A673 (cell line): ENCODE measurements at regions not wholly inside any gene's neighbourhood (a gene's known extent, or its start where the extent isn't known, plus 50 kb on each side); places are given as distances from the start of the nearest gene placed in this dataset.

ENCODE experiments used
- BruUV-seq: library from RNA; stranded (reverse); fragments of 400-500 nt; replicated peaks from 2 replicates; lab custom pipeline; 2021; lab: Mats Ljungman, UMichigan
- CTCF ChIA-PET: fragments of 300-600 bp; sonication (Branson Sonifier 250); formaldehyde crosslinking; loops from one replicate; lab custom pipeline; 2022; ENCODE audit warnings: antibody characterized with exemption; lab: Charles Lee
- POLR2A ChIA-PET: fragments of 300-600 bp; sonication (Branson Sonifier 250); formaldehyde crosslinking; loops from one replicate; lab custom pipeline; 2022; ENCODE audit warnings: antibody characterized with exemption; ENCODE audit not compliant: low non-redundant PET; lab: Charles Lee
- DNase-seq: peaks from one replicate; pipeline ENCODE4 v3.0.0-alpha.2; 2015; ENCODE audit warnings: low spot score
- H3K27ac ChIP-seq: fragments of 200-600 bp; sonication (generic); 2 replicates; pipeline ENCODE4 v1.5.1; 2016; ENCODE audit warnings: mixed run types, low read depth, mild to moderate bottlenecking, mixed read lengths, antibody characterized with exemption, low read length; ENCODE audit not compliant: poor library complexity, severe bottlenecking
- H3K27me3 ChIP-seq: fragments of 200-600 bp; sonication (generic); replicated peaks from 2 replicates; pipeline ENCODE4 v1.6.1; 2017; ENCODE audit warnings: mixed run types, low read depth, mild to moderate bottlenecking, mixed read lengths, antibody characterized with exemption, low read length; ENCODE audit not compliant: insufficient read depth, poor library complexity
- H3K36me3 ChIP-seq: fragments of 200-600 bp; sonication (generic); 2 replicates; pipeline ENCODE4 v1.6.1; 2016; ENCODE audit warnings: mixed run types, mild to moderate bottlenecking, mixed read lengths, antibody characterized with exemption, low read length; ENCODE audit not compliant: insufficient read depth, poor library complexity, severe bottlenecking
- H3K4me1 ChIP-seq: fragments of 200-600 bp; sonication (generic); 2 replicates; pipeline ENCODE4 v1.6.1; 2017; ENCODE audit warnings: mixed run types, mild to moderate bottlenecking, mixed read lengths, antibody characterized with exemption, low read length; ENCODE audit not compliant: insufficient read depth, poor library complexity, severe bottlenecking
- H3K4me3 ChIP-seq: fragments of 200-600 bp; sonication (generic); 2 replicates; pipeline ENCODE4 v1.5.1; 2016; ENCODE audit warnings: low read depth, mixed run types, mild to moderate bottlenecking, mixed read lengths, low read length; ENCODE audit not compliant: poor library complexity, severe bottlenecking
- H3K9me3 ChIP-seq: fragments of 200-600 bp; sonication (generic); 2 replicates; pipeline ENCODE4 v1.6.1; 2016; ENCODE audit warnings: mixed run types, low read depth, mild to moderate bottlenecking, mixed read lengths, antibody characterized with exemption, low read length; ENCODE audit not compliant: poor library complexity, severe bottlenecking
- CTCF ChIP-seq: fragments of 300-800, 200-600 bp; sonication (generic); conservative IDR thresholded peaks from 2 replicates; pipeline ENCODE4 v1.5.1; 2017; ENCODE audit warnings: low read depth, mild to moderate bottlenecking, antibody characterized with exemption, low read length, moderate library complexity, mixed read lengths
- EZH2 ChIP-seq: fragments of 200-600 bp; sonication (generic); IDR thresholded peaks from 2 replicates; pipeline ENCODE4 v1.6.1; 2017; ENCODE audit warnings: borderline replicate concordance, low read depth, mild to moderate bottlenecking, mixed read lengths, antibody characterized with exemption, low read length; ENCODE audit not compliant: poor library complexity, severe bottlenecking
- intact Hi-C: fragments of 100-400 bp; cut with micrococcal nuclease; formaldehyde crosslinking; loops from one replicate; pipeline ENCODE4 v1.10.0; 2022; ENCODE audit not compliant: unreplicated experiment

- no peaks in the 10 kb centered on the region for H3K36me3 ChIP-seq
- no peak for DNase-seq
- H3K4me3 ChIP-seq = no peak overlapping the region
- ChIA-PET CTCF (no interaction called here), POLR2A (no interaction called here)
- H3K27me3 ChIP-seq = no peaks in the 10 kb centered on the region
- H3K4me1 ChIP-seq = peaks cover 4% of the 10 kb centered on the region
- H3K9me3 ChIP-seq = no peaks in the 10 kb centered on the region
- H3K27ac ChIP-seq = no peak overlapping the region
- BruUV-seq = no TSS peak
- TF ChIP-seq EZH2 (no peak), CTCF (no peak)
- intact Hi-C loops = no loop called here
Observed at GRCh38 chr14:80105488-80105994, 105.8 kb downstream of the DIO2 start.

DNA sequence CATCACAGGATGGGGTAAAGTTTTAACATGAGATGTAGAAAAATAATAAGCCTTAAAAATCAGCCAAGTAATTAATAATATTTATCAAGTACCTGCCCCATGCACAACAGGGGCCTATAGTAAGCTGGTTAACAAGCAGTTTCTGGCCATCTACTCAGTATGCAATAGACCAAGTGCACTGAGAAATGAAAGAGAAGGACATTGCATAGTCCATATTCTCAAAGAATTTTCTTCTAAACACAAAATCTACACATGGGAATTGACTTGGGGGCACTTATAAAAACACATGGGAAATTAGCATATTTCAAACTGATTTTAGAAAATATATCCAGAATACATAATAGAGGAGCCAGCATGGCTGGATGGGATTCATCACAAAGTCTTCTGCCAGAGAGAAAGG lies 109.5 kb downstream of the DIO2 start:
- ChIA-PET CTCF (no interaction called here), POLR2A (no interaction called here)
- Histone ChIP-seq H3K4me3 (no peak overlapping the region), H3K9me3 (no peaks in the 10 kb centered on the region), H3K27me3 (no peaks in the 10 kb centered on the region), H3K36me3 (no peaks in the 10 kb centered on the region), H3K27ac (no peak overlapping the region), H3K4me1 (peaks cover 4% of the 10 kb centered on the region)
- DNase-seq = no peak
- TF ChIP-seq CTCF = no peak
- no peak for TF ChIP-seq EZH2
- intact Hi-C loops = no loop called here
- BruUV-seq = no TSS peak

DNA sequence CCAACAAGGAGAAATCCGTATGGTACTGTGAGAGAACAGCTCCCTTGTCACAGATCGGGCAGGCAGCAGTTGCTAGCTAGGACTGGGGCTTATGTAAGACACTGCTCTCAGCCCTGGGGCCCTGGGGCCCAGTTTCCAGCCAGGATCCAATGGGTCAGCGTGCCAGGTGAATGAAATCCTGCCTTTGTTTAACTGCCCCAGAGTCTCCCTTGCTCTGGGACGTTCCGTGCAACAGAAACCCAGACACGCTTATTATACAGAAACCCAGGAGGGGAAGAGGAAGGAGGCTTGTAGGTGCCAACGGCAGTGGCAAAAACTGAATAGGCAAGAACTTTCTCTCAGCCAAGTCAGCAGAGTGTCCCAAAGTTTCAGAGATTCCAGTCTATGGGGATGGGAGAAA lies 110.6 kb downstream of the DIO2 start:
- Histone ChIP-seq H3K27ac (no peak overlapping the region), H3K4me3 (no peak overlapping the region), H3K4me1 (peaks cover 4% of the 10 kb centered on the region), H3K36me3 (no peaks in the 10 kb centered on the region), H3K27me3 (no peaks in the 10 kb centered on the region), H3K9me3 (no peaks in the 10 kb centered on the region)
- ChIA-PET CTCF (no interaction called here), POLR2A (interaction anchor here (0.7 kb wide), 1 partner anchor 32 kb away, joined by 5 read pairs; no protein-coding TSS in a partner anchor)
- intact Hi-C loops = no loop called here
- TF ChIP-seq CTCF = no peak
- TF ChIP-seq EZH2 = no peak
- no peak for DNase-seq
- no TSS peak for BruUV-seq
